GM12891 (cell line): ENCODE measurements at regions not wholly inside any gene's neighbourhood (a gene's known extent, or its start where the extent isn't known, plus 50 kb on each side); places are given as distances from the start of the nearest gene placed in this dataset.

Experiments
- DNase-seq: peaks from one replicate; pipeline ENCODE4 v3.0.0; 2011; ENCODE audit warnings: low spot score; ENCODE audit not compliant: insufficient read length
- FAIRE-seq: peaks from 2 replicates; lab custom pipeline; 2011; peaks lifted over from hg19 to GRCh38; lab: Jason Lieb, UNC
- PAX5 ChIP-seq: IDR thresholded peaks from 2 replicates; pipeline ENCODE4 v1.6.1; 2011; ENCODE audit warnings: low read length, moderate library complexity, mild to moderate bottlenecking; ENCODE audit not compliant: insufficient read depth, severe bottlenecking
- POLR2A ChIP-seq: IDR thresholded peaks from 2 replicates; pipeline ENCODE4 v1.6.1; 2011; ENCODE audit warnings: low read depth, low read length, control low read depth
- POLR2AphosphoS5 ChIP-seq: IDR thresholded peaks from 2 replicates; pipeline ENCODE4 v1.6.1; 2011; ENCODE audit warnings: low read depth, low read length, control low read depth
- POU2F2 ChIP-seq: IDR thresholded peaks from 2 replicates; pipeline ENCODE4 v1.6.1; 2011; ENCODE audit warnings: low read depth, mild to moderate bottlenecking, control low read depth, low read length, moderate library complexity
- SPI1 ChIP-seq: IDR thresholded peaks from 2 replicates; pipeline ENCODE4 v1.6.1; 2011; ENCODE audit warnings: low read depth, low read length, control low read depth
- TAF1 ChIP-seq: IDR thresholded peaks from 2 replicates; pipeline ENCODE4 v1.6.1; 2011; ENCODE audit warnings: low read depth, low read length, control low read depth

GRCh38 chrX:34218063-34218462, 85.9 kb upstream of the FAM47A start:
- FAIRE-seq (no peak), DNase-seq (no peak)
- no peak for TF ChIP-seq PAX5
- no peak for TF ChIP-seq TAF1
- TF ChIP-seq POLR2A: no peak
- no peak for TF ChIP-seq SPI1
- no peak for TF ChIP-seq POLR2AphosphoS5
- no peak for TF ChIP-seq POU2F2

- DNase-seq: no peak
- no peak for FAIRE-seq
- TF ChIP-seq POU2F2 (no peak), POLR2A (no peak), TAF1 (no peak), PAX5 (no peak), POLR2AphosphoS5 (no peak), SPI1 (no peak)
Observed at GRCh38 chrX:34197946-34198345, 65.8 kb upstream of the FAM47A start.
